ENCODE measurements at regions not wholly inside any gene's neighbourhood (a gene's known extent, or its start where the extent isn't known, plus 50 kb on each side); places are given as distances from the start of the nearest gene placed in this dataset.

DNA sequence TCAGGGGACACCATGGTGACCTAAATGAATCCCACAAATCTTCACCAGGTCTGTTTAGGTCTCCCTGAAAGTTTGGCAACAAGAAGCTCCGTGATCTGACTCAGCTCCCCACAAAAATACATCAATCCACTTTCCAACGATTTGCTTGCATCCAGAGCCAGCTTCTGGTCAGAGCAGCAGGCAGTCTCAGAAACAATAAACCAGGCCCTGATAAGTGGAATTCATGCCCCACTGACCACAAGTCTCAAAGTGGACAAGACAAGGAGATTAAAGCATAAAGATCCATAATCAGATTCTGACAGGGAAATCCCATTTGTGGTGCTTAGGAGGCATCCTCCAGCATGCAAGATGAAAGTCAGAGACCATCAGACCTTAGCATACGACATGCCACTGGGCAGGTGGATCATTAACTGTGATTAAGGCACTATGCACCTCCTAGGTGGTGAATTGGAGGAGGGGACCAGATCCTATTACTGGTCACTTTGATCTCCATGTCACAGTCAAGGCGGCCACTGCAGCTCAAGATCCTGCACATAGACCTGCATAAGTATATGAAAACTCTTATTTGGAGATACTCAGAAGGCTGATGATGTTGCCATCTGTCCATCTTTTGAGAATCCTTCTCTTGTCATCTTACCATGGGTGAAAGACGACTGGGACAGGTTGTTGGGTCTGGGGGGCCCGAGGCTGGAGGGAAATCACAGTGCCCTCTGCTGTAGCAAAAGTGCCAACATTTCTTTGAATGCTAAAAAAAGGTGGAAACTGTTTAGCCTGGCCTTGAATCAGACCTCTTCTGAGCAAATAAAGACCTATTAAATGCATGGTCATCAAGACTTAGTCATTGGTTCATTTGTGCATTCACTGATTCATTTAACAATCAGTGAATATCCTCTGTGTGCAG is 309.2 kb upstream of the CCL2 start:
- Histone ChIP-seq H3K27me3 (no peaks in the 10 kb centered on the region), H3K4me1 (peaks cover 0 to 2% of the 10 kb centered on the region in 2 donors), H3K9me3 (no peaks in the 10 kb centered on the region), H3K4me3 (no peak overlapping the region), H3K27ac (no peak overlapping the region), H3K36me3 (no peaks in the 10 kb centered on the region)
- DNase-seq (ENCODE audit: low spot score): no peak
- TF ChIP-seq, protein P1, sequence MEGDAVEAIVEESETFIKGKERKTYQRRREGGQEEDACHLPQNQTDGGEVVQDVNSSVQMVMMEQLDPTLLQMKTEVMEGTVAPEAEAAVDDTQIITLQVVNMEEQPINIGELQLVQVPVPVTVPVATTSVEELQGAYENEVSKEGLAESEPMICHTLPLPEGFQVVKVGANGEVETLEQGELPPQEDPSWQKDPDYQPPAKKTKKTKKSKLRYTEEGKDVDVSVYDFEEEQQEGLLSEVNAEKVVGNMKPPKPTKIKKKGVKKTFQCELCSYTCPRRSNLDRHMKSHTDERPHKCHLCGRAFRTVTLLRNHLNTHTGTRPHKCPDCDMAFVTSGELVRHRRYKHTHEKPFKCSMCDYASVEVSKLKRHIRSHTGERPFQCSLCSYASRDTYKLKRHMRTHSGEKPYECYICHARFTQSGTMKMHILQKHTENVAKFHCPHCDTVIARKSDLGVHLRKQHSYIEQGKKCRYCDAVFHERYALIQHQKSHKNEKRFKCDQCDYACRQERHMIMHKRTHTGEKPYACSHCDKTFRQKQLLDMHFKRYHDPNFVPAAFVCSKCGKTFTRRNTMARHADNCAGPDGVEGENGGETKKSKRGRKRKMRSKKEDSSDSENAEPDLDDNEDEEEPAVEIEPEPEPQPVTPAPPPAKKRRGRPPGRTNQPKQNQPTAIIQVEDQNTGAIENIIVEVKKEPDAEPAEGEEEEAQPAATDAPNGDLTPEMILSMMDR (IDR thresholded peaks at IDR 0.05): no peak

DNA sequence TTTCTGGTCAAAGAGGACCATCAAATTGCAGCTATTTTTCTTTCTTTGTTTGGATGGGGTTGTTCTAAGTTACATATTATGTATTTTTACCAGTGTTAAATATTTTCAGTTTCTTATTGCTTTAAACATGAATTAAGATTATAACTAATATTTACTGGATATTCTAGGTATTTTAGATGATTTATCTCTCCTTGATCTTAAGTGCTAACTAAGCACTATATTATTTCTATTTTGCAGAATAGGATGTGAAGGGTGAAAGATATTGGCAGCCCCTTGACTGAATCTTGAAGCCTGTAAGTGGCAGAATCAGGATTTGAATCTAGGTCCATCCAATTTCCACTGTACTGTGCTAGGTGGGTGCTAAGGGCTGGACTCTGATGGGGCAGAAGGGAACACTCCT is 307.3 kb upstream of the CCL2 start:
- H3K9me3 ChIP-seq: no peaks in the 10 kb centered on the region
- H3K4me3 ChIP-seq: no peak overlapping the region
- no peaks in the 10 kb centered on the region for H3K36me3 ChIP-seq
- no peak overlapping the region for H3K27ac ChIP-seq
- H3K4me1 ChIP-seq: no peaks in the 10 kb centered on the region
- H3K27me3 ChIP-seq: no peaks in the 10 kb centered on the region
- TF ChIP-seq, protein P1 (IDR thresholded peaks at IDR 0.05): no peak
- no peak for DNase-seq (ENCODE audit: low spot score)

DNA sequence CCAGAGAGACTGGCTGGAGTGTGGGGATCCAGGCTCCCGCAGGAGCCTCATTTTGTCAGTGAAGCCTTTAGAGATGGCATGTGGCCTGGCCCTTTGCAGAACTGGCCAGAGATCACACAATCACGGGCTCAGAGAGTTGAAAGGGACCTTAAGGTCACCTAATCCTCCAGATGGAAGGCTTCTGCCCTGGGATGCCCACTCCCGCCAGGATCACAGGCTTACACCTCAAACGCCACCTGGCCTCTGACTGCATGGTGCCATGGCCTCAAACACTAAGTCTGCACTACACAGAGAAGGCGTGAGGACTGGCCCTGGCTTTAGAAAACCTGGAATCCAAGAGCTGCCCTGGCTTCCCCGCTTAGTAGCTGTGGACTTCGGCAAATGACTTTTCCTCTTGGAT is 306.8 kb upstream of the CCL2 start:
- Histone ChIP-seq H3K9me3 (no peaks in the 10 kb centered on the region), H3K27me3 (no peaks in the 10 kb centered on the region), H3K4me1 (no peaks in the 10 kb centered on the region), H3K36me3 (no peaks in the 10 kb centered on the region), H3K4me3 (no peak overlapping the region), H3K27ac (no peak overlapping the region)
- DNase-seq (ENCODE audit: low spot score): no peak
- TF ChIP-seq, protein P1 (IDR thresholded peaks at IDR 0.05): no peak

DNA sequence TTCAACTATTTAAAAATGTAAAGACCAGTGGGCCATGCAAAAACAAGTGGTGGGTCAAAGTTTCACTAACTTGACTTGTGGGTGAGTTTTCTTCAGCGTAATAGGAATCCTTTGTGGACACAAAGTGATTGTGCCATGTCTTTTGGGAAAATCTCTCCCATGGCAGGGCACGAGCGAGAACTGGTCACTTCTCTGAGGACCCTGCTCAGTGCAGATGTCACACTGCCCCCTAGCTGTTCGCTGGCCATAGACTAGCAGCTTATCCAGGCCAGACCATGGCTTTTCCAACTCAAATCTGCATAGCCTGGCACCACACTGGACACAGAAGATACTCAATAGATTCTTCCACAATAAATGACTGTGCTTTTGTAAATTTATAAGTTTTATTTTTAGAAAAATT is 306.0 kb upstream of the CCL2 start:
- no peaks in the 10 kb centered on the region for H3K36me3 ChIP-seq
- no peaks in the 10 kb centered on the region for H3K27me3 ChIP-seq
- TF ChIP-seq, protein P1 (IDR thresholded peaks at IDR 0.05): no peak

DNA sequence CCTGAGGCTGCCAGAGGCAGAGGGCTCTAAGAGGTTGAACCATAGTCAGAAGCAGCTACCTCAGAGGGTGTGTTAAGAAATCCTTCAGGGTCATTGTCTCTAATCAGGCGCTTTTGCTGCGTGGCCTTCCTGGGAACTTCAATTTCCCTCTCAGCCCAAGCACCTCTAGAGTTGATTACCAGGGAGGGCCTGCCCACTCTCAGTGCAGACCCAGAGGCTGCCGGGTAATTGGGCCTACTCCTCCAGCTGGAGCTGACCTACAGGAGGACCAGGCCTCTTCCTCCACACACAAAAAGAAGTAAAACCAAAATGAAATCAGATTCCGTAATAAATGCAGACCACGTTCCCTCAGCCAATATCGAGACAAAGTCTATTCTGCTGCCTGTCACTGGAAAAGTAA is 305.0 kb upstream of the CCL2 start:
- TF ChIP-seq, protein P1 (IDR thresholded peaks at IDR 0.05): no peak
- H3K4me1 ChIP-seq: no peaks in the 10 kb centered on the region
- no peak for DNase-seq (ENCODE audit: low spot score)
- H3K27me3 ChIP-seq: no peaks in the 10 kb centered on the region
- no peak overlapping the region for H3K27ac ChIP-seq
- H3K4me3 ChIP-seq: no peak overlapping the region
- H3K36me3 ChIP-seq: no peaks in the 10 kb centered on the region
- no peaks in the 10 kb centered on the region for H3K9me3 ChIP-seq

More for the DNA sequence above, 306.0 kb upstream of the CCL2 start:
- no peak for DNase-seq (ENCODE audit: low spot score)
- no peaks in the 10 kb centered on the region for H3K4me1 ChIP-seq
- no peaks in the 10 kb centered on the region for H3K9me3 ChIP-seq
- no peak overlapping the region for H3K27ac ChIP-seq
- H3K4me3 ChIP-seq: no peak overlapping the region
